Muscle of leg (tissue), 3 donors: ENCODE measurements at regions not wholly inside any gene's neighbourhood (a gene's known extent, or its start where the extent isn't known, plus 50 kb on each side); places are given as distances from the start of the nearest gene placed in this dataset.

Source experiments
- DNase-seq: peaks from one replicate; pipeline ENCODE4 v3.0.0; 2013
- H3K27ac ChIP-seq: one replicate; pipeline ENCODE4 v1.5.1; 2013; ENCODE audit warnings: mild to moderate bottlenecking, low read length, control low read depth
- H3K27me3 ChIP-seq: one replicate; pipeline ENCODE4 v1.6.1; 2013; ENCODE audit warnings: low read length; ENCODE audit not compliant: control insufficient read depth, insufficient read depth
- H3K36me3 ChIP-seq: one replicate; pipeline ENCODE4 v1.6.1; 2013; ENCODE audit warnings: low read length; ENCODE audit not compliant: control insufficient read depth, insufficient read depth
- H3K4me1 ChIP-seq: one replicate; pipeline ENCODE4 v1.6.1; 2013; ENCODE audit warnings: low read length; ENCODE audit not compliant: control insufficient read depth, insufficient read depth
- H3K4me3 ChIP-seq: one replicate; pipeline ENCODE4 v1.5.1; 2013; ENCODE audit warnings: low read length, control low read depth
- H3K9me3 ChIP-seq: replicated peaks from 2 replicates; pipeline ENCODE4 v1.6.1; 2013; ENCODE audit warnings: low read depth, low read length; ENCODE audit not compliant: control insufficient read depth
- WGBS: methylation state at CpG from one replicate; pipeline ENCODE4 v1.1.5; 2013; ENCODE audit warnings: missing lambda C conversion rate; ENCODE audit not compliant: insufficient coverage; 5-methylcytosine and 5-hydroxymethylcytosine counted together

DNA sequence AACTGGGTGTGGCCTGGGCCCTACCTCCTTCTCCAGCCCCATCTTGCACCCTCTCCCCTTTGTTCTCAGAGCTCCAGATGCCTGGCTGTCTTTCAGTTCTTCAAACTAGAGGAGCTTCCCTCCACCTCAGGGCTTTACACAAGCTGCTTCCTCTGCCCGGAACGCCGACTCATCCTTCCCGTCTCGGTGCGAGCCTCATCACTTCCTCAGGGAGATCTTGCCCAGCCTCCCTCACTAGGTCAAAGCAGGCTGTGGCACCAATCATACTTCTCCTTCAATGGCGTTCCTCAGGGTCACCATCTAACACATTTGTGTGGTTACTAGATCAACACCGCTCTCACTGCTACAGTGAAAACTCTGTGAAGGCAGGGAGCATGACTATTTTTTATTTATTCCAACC is 56.2 kb upstream of the ZSWIM6 start:
- peaks cover 4% of the 10 kb centered on the region for H3K4me1 ChIP-seq
- H3K9me3 ChIP-seq: no peaks in the 10 kb centered on the region
- H3K36me3 ChIP-seq: no peaks in the 10 kb centered on the region
- peak; percentile 80 for DNase-seq
- 31% methylated on average over 6 of the region's 8 CpGs for WGBS
- no peaks in the 10 kb centered on the region for H3K27me3 ChIP-seq
- no peak overlapping the region for H3K4me3 ChIP-seq
- H3K27ac ChIP-seq: no peak overlapping the region

DNA sequence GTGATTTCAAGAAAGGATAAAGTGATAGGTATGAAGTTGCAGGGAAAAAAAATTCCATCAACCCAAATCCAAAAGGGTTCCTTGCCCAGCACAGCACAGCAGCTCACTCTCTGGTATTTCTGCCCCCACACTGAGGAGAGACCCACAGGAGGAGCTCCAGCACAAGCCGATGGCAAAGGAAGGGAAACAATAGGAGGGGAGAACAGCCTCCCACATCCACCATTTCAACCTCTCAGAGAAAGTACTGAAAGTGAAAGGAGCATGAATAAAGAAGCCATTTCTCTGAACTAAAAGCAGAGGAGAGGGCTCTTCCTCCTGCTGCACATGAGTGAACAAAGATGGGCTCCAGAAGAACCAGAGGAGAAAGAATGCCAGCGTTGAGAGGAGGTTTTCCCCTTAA is 54.9 kb upstream of the ZSWIM6 start:
- Histone ChIP-seq H3K4me3 (no peak overlapping the region), H3K36me3 (no peaks in the 10 kb centered on the region), H3K27me3 (no peaks in the 10 kb centered on the region), H3K9me3 (no peaks in the 10 kb centered on the region), H3K4me1 (peaks cover 4% of the 10 kb centered on the region), H3K27ac (peak overlapping the region; percentile 49)
- DNase-seq: peak; percentile 46
- WGBS: no CpG with 5 or more reads among the region's 2 CpGs

DNA sequence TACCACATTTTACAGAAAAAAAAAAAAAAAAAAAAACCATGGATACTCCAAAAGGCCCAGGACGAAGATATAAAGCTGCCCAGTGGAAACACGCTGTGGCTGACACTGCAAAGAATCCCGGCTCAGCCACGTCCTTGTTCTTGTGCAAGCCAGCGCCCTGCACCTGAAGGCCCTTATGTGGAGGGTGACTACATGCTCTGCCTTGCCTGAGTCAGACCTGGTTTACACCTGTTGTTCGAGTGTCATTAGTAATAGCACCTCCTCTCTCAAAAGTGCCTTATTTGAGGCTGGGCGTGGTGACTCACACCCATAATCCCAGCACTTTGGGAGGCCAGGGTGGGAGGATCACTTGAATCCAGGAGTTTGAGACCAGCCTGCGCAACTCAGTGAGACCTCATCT is 54.3 kb upstream of the ZSWIM6 start:
- no peak for DNase-seq
- H3K36me3 ChIP-seq: no peaks in the 10 kb centered on the region
- H3K4me3 ChIP-seq: no peak overlapping the region
- H3K27me3 ChIP-seq: no peaks in the 10 kb centered on the region
- no peaks in the 10 kb centered on the region for H3K9me3 ChIP-seq
- 95% methylated on average over 6 of the region's 8 CpGs for WGBS
- peaks cover 4% of the 10 kb centered on the region for H3K4me1 ChIP-seq
- no peak overlapping the region for H3K27ac ChIP-seq

DNA sequence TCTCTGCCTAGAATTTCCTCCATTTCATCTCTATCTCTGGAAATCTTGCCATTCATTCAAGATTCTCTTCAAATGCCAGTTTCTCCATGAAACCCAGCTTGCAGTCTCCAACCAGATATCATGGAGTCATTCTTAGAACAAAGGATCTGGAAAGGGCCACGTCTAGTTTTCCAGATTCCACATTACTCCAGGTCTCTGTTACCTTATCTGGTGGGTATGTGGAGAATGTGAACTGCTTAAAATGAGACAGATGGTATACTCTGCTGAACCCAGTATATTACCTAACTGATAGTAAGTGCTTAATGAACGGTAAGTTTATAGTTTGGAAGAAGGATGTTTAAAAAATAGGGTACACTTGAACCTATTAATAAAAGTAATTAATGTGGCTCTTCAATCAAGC is 52.3 kb upstream of the ZSWIM6 start:
- Histone ChIP-seq H3K4me1 (peaks cover 4% of the 10 kb centered on the region), H3K27me3 (no peaks in the 10 kb centered on the region), H3K27ac (no peak overlapping the region), H3K4me3 (no peak overlapping the region), H3K9me3 (no peaks in the 10 kb centered on the region), H3K36me3 (no peaks in the 10 kb centered on the region)
- WGBS: no CpG with 5 or more reads among the region's 2 CpGs
- no peak for DNase-seq

DNA sequence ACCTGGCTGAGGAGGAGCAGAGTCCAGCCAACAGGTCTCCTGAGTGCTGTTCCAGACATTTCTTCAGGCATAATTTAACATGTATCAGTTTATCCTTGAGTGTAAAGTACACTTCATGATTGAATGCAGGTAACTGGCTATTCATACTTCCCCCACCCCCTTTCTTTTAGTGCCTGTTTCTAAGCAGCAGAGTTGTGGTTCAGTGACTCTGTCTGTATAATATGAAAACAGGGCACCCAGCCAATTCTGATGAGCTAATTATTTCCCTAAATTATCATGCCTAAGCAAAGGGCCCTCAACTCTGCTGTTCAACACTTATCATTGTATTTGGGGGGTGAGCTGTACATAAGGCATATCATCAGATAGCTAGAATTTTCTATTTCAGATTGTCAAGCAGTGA is 51.9 kb upstream of the ZSWIM6 start:
- Histone ChIP-seq H3K27me3 (no peaks in the 10 kb centered on the region), H3K4me3 (no peak overlapping the region), H3K9me3 (no peaks in the 10 kb centered on the region), H3K4me1 (peaks cover 4% of the 10 kb centered on the region), H3K27ac (no peak overlapping the region), H3K36me3 (no peaks in the 10 kb centered on the region)
- DNase-seq: peak; percentile 57

DNA sequence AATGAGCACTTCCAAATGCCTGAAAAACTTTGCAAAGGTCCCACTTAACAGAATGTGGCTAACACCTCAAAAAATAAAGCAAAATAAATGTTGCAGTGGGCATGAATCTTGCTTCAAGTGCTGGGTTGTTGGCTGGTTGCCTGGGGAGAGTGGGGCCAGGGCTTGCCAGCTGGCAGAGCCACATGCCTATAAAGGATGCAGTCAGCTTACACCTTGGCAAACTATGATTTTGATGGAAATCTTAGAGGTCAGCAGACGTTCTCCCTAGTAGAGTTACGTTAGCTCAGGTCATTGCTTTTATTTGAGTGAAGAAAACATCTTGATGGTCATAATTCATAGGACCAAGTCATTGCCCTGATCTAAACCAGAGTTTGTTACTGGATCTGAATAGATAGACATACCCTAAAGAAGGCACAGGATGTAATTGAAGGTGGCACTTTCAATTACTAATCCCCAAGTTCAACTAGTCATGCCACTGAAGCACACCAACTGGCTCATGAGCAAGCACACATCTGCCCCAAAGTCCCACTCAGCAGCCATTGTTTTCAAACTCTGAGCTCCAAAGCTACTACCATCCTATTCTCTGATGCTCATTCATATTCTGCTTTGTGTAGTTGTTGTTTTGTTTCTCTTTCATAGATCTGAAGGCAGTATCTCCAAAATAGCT is 51.2 kb upstream of the ZSWIM6 start:
- Histone ChIP-seq H3K9me3 (no peaks in the 10 kb centered on the region), H3K4me3 (no peak overlapping the region), H3K4me1 (peaks cover 4% of the 10 kb centered on the region), H3K27me3 (no peaks in the 10 kb centered on the region), H3K36me3 (no peaks in the 10 kb centered on the region), H3K27ac (no peak overlapping the region)
- no peak for DNase-seq
- no CpG with 5 or more reads among the region's 2 CpGs for WGBS

DNA sequence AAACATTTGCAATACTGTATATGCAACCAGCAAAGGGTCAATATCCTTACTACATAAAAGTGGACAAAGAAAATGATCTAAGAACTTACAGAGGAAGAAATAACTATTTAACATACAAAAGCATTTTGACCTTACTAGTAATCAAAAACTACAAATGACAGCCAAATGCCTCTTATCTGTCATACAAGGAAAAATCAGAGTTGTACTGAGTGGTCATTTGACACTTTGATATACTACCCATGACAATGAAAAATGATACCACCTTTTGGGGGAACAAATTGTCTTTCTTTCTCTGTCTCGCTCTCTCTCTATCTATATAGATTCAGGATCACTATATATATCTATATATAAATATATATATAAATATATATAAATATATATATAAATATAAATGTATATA is 50.4 kb upstream of the ZSWIM6 start:
- H3K27ac ChIP-seq: no peak overlapping the region
- H3K4me3 ChIP-seq: no peak overlapping the region
- no peak for DNase-seq
- no peaks in the 10 kb centered on the region for H3K36me3 ChIP-seq
- peaks cover 4% of the 10 kb centered on the region for H3K4me1 ChIP-seq
- no CpG with 5 or more reads among the region's 1 CpG for WGBS
- H3K27me3 ChIP-seq: no peaks in the 10 kb centered on the region
- H3K9me3 ChIP-seq: no peaks in the 10 kb centered on the region
